PFSK-1 (cell line): ENCODE measurements at regions not wholly inside any gene's neighbourhood (a gene's known extent, or its start where the extent isn't known, plus 50 kb on each side); places are given as distances from the start of the nearest gene placed in this dataset.

ENCODE experiments used
- FOXP2 ChIP-seq: optimal IDR thresholded peaks from 2 replicates; pipeline ENCODE3; 2011; ENCODE audit warnings: borderline replicate concordance, control low read depth, inconsistent platforms; ENCODE audit not compliant: insufficient read depth; ENCODE audit errors: extremely low read length, extremely low read depth
- POLR2AphosphoS5 ChIP-seq: IDR thresholded peaks from 2 replicates; pipeline ENCODE4 v1.6.1; 2012; ENCODE audit warnings: low read depth, mild to moderate bottlenecking, control low read depth, low read length, moderate library complexity
- REST ChIP-seq, 2 experiments: IDR thresholded peaks; 2 replicates each; pipeline versions ENCODE4 v1.6.1 to v1.8.0; 2011 to 2012; ENCODE audit warnings: low read depth in 2 of 2, low read length in 2 of 2, control low read depth in 1 of 2, inconsistent platforms in 1 of 2, mild to moderate bottlenecking in 1 of 2, moderate library complexity in 1 of 2; ENCODE audit not compliant: insufficient read depth in 1 of 2
- SIN3A ChIP-seq: IDR thresholded peaks from 2 replicates; pipeline ENCODE4 v1.6.1; 2012; ENCODE audit warnings: mild to moderate bottlenecking, low read length, moderate library complexity, borderline replicate concordance; ENCODE audit not compliant: insufficient read depth
- TAF1 ChIP-seq: IDR thresholded peaks from 2 replicates; pipeline ENCODE4 v1.6.1; 2012; ENCODE audit warnings: low read length, control low read depth, borderline replicate concordance; ENCODE audit not compliant: insufficient read depth

- TF ChIP-seq SIN3A (no peak), REST (IDR thresholded peaks at IDR 0.05; ENCODE audit: insufficient read depth in 1 of 2, low read depth in 2 of 2, low read length in 2 of 2) (no peak), TAF1 (no peak), FOXP2 (no peak), POLR2AphosphoS5 (no peak)
Measured at GRCh38 chr13:63938851-63939250, 2523.2 kb upstream of the PCDH20 start.

- TF ChIP-seq REST (IDR thresholded peaks at IDR 0.05; ENCODE audit: insufficient read depth in 1 of 2, low read depth in 2 of 2, low read length in 2 of 2) (no peak), FOXP2 (no peak), TAF1 (no peak), SIN3A (no peak), POLR2AphosphoS5 (no peak)
Measured at GRCh38 chr13:63910511-63910910, 2494.9 kb upstream of the PCDH20 start.

GRCh38 chr13:63909726-63910375 is 2494.2 kb upstream of the PCDH20 start:
- no peak for TF ChIP-seq REST (IDR thresholded peaks at IDR 0.05; ENCODE audit: insufficient read depth in 1 of 2, low read depth in 2 of 2, low read length in 2 of 2)
- TF ChIP-seq SIN3A: no peak
- TF ChIP-seq FOXP2: no peak

GRCh38 chr13:63902141-63902540 is 2486.5 kb upstream of the PCDH20 start:
- TF ChIP-seq TAF1: no peak
- TF ChIP-seq FOXP2: no peak
- TF ChIP-seq REST (IDR thresholded peaks at IDR 0.05; ENCODE audit: insufficient read depth in 1 of 2, low read depth in 2 of 2, low read length in 2 of 2): no peak
- no peak for TF ChIP-seq SIN3A
- no peak for TF ChIP-seq POLR2AphosphoS5

- TF ChIP-seq REST (IDR thresholded peaks at IDR 0.05; ENCODE audit: insufficient read depth in 1 of 2, low read depth in 2 of 2, low read length in 2 of 2) (no peak), POLR2AphosphoS5 (no peak), SIN3A (no peak), TAF1 (no peak), FOXP2 (no peak)
Measured at GRCh38 chr13:63901630-63902029, 2486.0 kb upstream of the PCDH20 start.
